HepG2 (cell line): ENCODE measurements at regions not wholly inside any gene's neighbourhood (a gene's known extent, or its start where the extent isn't known, plus 50 kb on each side); places are given as distances from the start of the nearest gene placed in this dataset.

Source experiments
- ATAC-seq: fragments of 200-7000 bp; cut with Tn5 transposase; 3 replicates; pipeline ENCODE4 v1.9.1; 2020; ENCODE audit warnings: mild to moderate bottlenecking, moderate library complexity
- BruUV-seq: library from RNA; stranded (reverse); fragments of 400-500 nt; replicated peaks from 2 replicates; lab custom pipeline; 2021; lab: Mats Ljungman, UMichigan
- CTCF ChIA-PET: fragments of 300-600 bp; formaldehyde crosslinking; extraction: SDS; loops from one replicate; lab custom pipeline; 2021; ENCODE audit warnings: low total read pairs, inconsistent platforms, low intra/inter-chr PET ratio; lab: Yijun Ruan, JAX
- POLR2A ChIA-PET: fragments of 350-600 bp; sonication (Branson Sonifier 250); formaldehyde crosslinking; loops from one replicate; lab custom pipeline; 2020; ENCODE audit warnings: antibody characterized with exemption, inconsistent platforms; lab: Yijun Ruan, JAX
- DNase-seq: peaks from one replicate; pipeline ENCODE4 v3.0.0-alpha.2; 2015; ENCODE audit warnings: low spot score
- FAIRE-seq: peaks from 3 replicates; lab custom pipeline; 2011; peaks lifted over from hg19 to GRCh38; lab: Jason Lieb, UNC
- H2AFZ ChIP-seq: one replicate; pipeline ENCODE4 v1.6.1; 2011; ENCODE audit warnings: low read length, inconsistent platforms
- H3K27ac ChIP-seq: fragments of 300-600 bp; 3 replicates; pipeline ENCODE4 v1.8.0; 2011; ENCODE audit warnings: mixed run types, mild to moderate bottlenecking, mixed read lengths, low read length, inconsistent platforms; ENCODE audit not compliant: insufficient read depth; ENCODE audit errors: extremely low read length
- H3K27me3 ChIP-seq, 2 experiments: fragments of 200-600 bp in 1 of 2; 2 replicates in 1 of 2; 3 replicates in 1 of 2; pipeline versions ENCODE4 v1.6.0 to v1.8.0; 2011; ENCODE audit warnings: low read length in 2 of 2, mild to moderate bottlenecking in 2 of 2, moderate library complexity in 2 of 2, inconsistent platforms in 1 of 2; ENCODE audit not compliant: insufficient read depth in 2 of 2, control insufficient read depth in 1 of 2
- H3K36me3 ChIP-seq, 2 experiments: fragments of 200-600 bp in 1 of 2; replicated peaks in 1 of 2; 2 replicates in 1 of 2; 3 replicates in 1 of 2; pipeline versions ENCODE4 v1.5.1 to v1.8.0; 2011; ENCODE audit warnings: low read length in 2 of 2, inconsistent platforms in 1 of 2; ENCODE audit not compliant: insufficient read depth in 2 of 2, control insufficient read depth in 1 of 2
- H3K4me1 ChIP-seq: 2 replicates; pipeline ENCODE4 v1.5.1; 2012; ENCODE audit warnings: low read length, inconsistent platforms; ENCODE audit not compliant: insufficient read depth
- H3K4me2 ChIP-seq: 2 replicates; pipeline ENCODE4 v1.6.0; 2011; ENCODE audit warnings: low read depth, low read length, inconsistent platforms
- H3K4me3 ChIP-seq, 3 experiments: fragments of 200-600 bp in 1 of 3; sonication (generic), shearing (Covaris generic) in 1 of 3; replicated peaks in 1 of 3; 2 replicates each; pipeline ENCODE4 v1.5.1; 2011 to 2016; ENCODE audit warnings: low read length in 3 of 3, inconsistent platforms in 2 of 3, low read depth in 2 of 3, mild to moderate bottlenecking in 2 of 3, control low read depth in 1 of 3, mixed read lengths in 1 of 3; ENCODE audit not compliant: insufficient read depth in 1 of 3
- H3K79me2 ChIP-seq: one replicate; pipeline ENCODE4 v1.6.1; 2011; ENCODE audit warnings: low read length, inconsistent platforms; ENCODE audit not compliant: insufficient read depth
- H3K9ac ChIP-seq: 2 replicates; pipeline ENCODE4 v1.6.0; 2011; ENCODE audit warnings: mild to moderate bottlenecking, low read depth, low read length, inconsistent platforms; ENCODE audit not compliant: insufficient read depth
- H3K9me3 ChIP-seq: 2 replicates; pipeline ENCODE4 v1.5.1; 2012; ENCODE audit warnings: mild to moderate bottlenecking, low read length
- H4K20me1 ChIP-seq: 2 replicates; pipeline ENCODE4 v1.6.0; 2011; ENCODE audit warnings: inconsistent platforms, mild to moderate bottlenecking, low read length, moderate library complexity; ENCODE audit not compliant: insufficient read depth
- BCLAF1 ChIP-seq: fragments of 450-650 bp; IDR thresholded peaks from 2 replicates; pipeline ENCODE4 v1.6.1; 2017; ENCODE audit warnings: mild to moderate bottlenecking
- IRF9 ChIP-seq: sonication (generic); formaldehyde crosslinking; IDR thresholded peaks from 2 replicates; pipeline ENCODE4 v1.8.0; 2022; ENCODE audit warnings: missing genetic modification reagents, mild to moderate bottlenecking, borderline replicate concordance
- MED13 ChIP-seq: sonication (generic); formaldehyde crosslinking; IDR thresholded peaks from 2 replicates; pipeline ENCODE4 v1.5.0; 2020; ENCODE audit warnings: missing genetic modification reagents
- RELA ChIP-seq: sonication (generic); formaldehyde crosslinking; IDR thresholded peaks from 2 replicates; pipeline ENCODE4 v1.4.0; 2020; ENCODE audit warnings: missing genetic modification reagents
- SIX1 ChIP-seq: sonication (generic); formaldehyde crosslinking; IDR thresholded peaks from 2 replicates; pipeline ENCODE4 v1.4.0; 2020; ENCODE audit warnings: missing genetic modification reagents, borderline replicate concordance
- THYN1 ChIP-seq: sonication (generic); formaldehyde crosslinking; IDR thresholded peaks from 2 replicates; pipeline ENCODE4 v1.8.1; 2023; ENCODE audit warnings: low read depth, mild to moderate bottlenecking, moderate library complexity, missing genetic modification reagents, borderline replicate concordance
- ZKSCAN8 ChIP-seq: IDR thresholded peaks from 2 replicates; pipeline ENCODE4 v1.6.1; 2016; ENCODE audit warnings: borderline replicate concordance, missing genetic modification reagents, missing compliant biosample characterization
- ZMAT3 ChIP-seq: sonication (generic); formaldehyde crosslinking; conservative IDR thresholded peaks from 2 replicates; pipeline ENCODE4 v1.7.0; 2021; ENCODE audit warnings: missing genetic modification reagents
- ZNF251 ChIP-seq: sonication (generic); formaldehyde crosslinking; IDR thresholded peaks from 2 replicates; pipeline ENCODE4 v1.9.0; 2021; ENCODE audit warnings: mild to moderate bottlenecking, missing genetic modification reagents
- ZNF639 ChIP-seq: conservative IDR thresholded peaks from 2 replicates; pipeline ENCODE4 v1.6.1; 2018; ENCODE audit warnings: missing genetic modification reagents
- ZNF839 ChIP-seq: sonication (generic); formaldehyde crosslinking; IDR thresholded peaks from 2 replicates; pipeline ENCODE4 v1.4.0; 2020; ENCODE audit warnings: missing genetic modification reagents, mild to moderate bottlenecking, borderline replicate concordance
- WGBS: methylation state at CpG from one replicate; pipeline ENCODE4 v1.1.6; 2017; ENCODE audit warnings: low lambda C conversion rate; 5-methylcytosine and 5-hydroxymethylcytosine counted together
- in situ Hi-C: cut with HindIII; loops from 2 replicates; pipeline ENCODE4 v1.10.0; 2017; ENCODE audit warnings: low pct_unique_long_range_greater_than_20kb; ENCODE audit not compliant: extremely low pct_ligation_motif_present
- intact Hi-C: fragments of 100-400 bp; cut with micrococcal nuclease; formaldehyde crosslinking; loops from one replicate; pipeline ENCODE4 v1.10.0; 2022; ENCODE audit not compliant: unreplicated experiment
- TF ChIP-seq, protein P1 (sequence below): sonication (generic); formaldehyde crosslinking; IDR thresholded peaks from 2 replicates; pipeline ENCODE4 v1.5.0; 2020; ENCODE audit warnings: missing genetic modification reagents
- TF ChIP-seq, protein P2 (sequence below): sonication (generic); formaldehyde crosslinking; IDR thresholded peaks from 2 replicates; pipeline ENCODE4 v1.4.0; 2020; ENCODE audit warnings: mild to moderate bottlenecking, missing genetic modification reagents
- TF ChIP-seq, protein P3 (sequence below): sonication (generic); formaldehyde crosslinking; conservative IDR thresholded peaks from 2 replicates; pipeline ENCODE4 v1.4.0; 2020; ENCODE audit warnings: missing genetic modification reagents

DNA sequence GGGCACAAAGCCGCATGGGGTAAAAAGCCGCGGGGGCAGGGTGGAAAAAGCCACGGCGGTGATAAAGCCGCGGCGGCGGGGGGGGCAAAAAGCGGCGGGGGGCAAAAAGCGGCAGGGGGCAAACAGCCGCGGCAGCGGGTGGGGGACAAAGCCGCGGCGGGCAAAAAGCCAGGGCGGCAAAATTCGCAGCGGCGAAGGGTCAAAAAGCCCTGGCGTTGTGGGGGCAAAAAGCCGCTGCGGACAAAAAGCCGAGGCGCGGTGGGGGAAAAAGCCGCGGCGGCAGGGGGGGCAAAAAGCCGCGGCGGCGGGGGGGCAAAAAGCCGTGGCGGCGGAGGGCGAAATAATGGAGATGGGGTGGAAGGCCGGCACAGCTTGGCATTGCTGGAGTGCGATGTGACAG is 3902.9 kb downstream of the SRGAP2C start:
- FAIRE-seq, result no peak
- Histone ChIP-seq H4K20me1 (no peaks in the 10 kb centered on the region), H3K4me3 (no peak overlapping the region), H2AFZ (no peak overlapping the region), H3K4me2 (no peak overlapping the region), H3K9me3 (peaks cover 30% of the 10 kb centered on the region), H3K79me2 (no peaks in the 10 kb centered on the region), H3K4me1 (no peaks in the 10 kb centered on the region), H3K27me3 (no peaks in the 10 kb centered on the region), H3K27ac (no peak overlapping the region), H3K36me3 (no peaks in the 10 kb centered on the region), H3K9ac (no peak overlapping the region)
- DNase-seq, result no peak
- CTCF ChIA-PET, result no interaction called here
- BruUV-seq, result no TSS peak
- in situ Hi-C loops, result no loop called here
- intact Hi-C loops, result no loop called here
- 87% methylated on average over 41 of the region's 41 CpGs for WGBS
- POLR2A ChIA-PET, result no interaction called here
- ATAC-seq, result no peak
- TF ChIP-seq, protein P1, sequence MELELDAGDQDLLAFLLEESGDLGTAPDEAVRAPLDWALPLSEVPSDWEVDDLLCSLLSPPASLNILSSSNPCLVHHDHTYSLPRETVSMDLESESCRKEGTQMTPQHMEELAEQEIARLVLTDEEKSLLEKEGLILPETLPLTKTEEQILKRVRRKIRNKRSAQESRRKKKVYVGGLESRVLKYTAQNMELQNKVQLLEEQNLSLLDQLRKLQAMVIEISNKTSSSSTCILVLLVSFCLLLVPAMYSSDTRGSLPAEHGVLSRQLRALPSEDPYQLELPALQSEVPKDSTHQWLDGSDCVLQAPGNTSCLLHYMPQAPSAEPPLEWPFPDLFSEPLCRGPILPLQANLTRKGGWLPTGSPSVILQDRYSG (CRISPR knock-in tag), result no peak
- no peak for TF ChIP-seq SIX1
- TF ChIP-seq IRF9 (CRISPR knock-in tag), result no peak
- TF ChIP-seq ZMAT3 (CRISPR knock-in tag), result no peak
- no peak for TF ChIP-seq THYN1 (CRISPR knock-in tag)
- no peak for TF ChIP-seq RELA
- TF ChIP-seq ZNF839 (CRISPR knock-in tag), result no peak
- no peak for TF ChIP-seq ZNF639 (CRISPR knock-in tag)
- TF ChIP-seq, protein P2, sequence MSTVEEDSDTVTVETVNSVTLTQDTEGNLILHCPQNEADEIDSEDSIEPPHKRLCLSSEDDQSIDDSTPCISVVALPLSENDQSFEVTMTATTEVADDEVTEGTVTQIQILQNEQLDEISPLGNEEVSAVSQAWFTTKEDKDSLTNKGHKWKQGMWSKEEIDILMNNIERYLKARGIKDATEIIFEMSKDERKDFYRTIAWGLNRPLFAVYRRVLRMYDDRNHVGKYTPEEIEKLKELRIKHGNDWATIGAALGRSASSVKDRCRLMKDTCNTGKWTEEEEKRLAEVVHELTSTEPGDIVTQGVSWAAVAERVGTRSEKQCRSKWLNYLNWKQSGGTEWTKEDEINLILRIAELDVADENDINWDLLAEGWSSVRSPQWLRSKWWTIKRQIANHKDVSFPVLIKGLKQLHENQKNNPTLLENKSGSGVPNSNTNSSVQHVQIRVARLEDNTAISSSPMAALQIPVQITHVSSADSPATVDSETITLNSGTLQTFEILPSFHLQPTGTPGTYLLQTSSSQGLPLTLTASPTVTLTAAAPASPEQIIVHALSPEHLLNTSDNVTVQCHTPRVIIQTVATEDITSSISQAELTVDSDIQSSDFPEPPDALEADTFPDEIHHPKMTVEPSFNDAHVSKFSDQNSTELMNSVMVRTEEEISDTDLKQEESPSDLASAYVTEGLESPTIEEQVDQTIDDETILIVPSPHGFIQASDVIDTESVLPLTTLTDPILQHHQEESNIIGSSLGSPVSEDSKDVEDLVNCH (CRISPR knock-in tag), result no peak
- no peak for TF ChIP-seq MED13 (CRISPR knock-in tag)
- no peak for TF ChIP-seq BCLAF1
- TF ChIP-seq ZNF251, result no peak
- TF ChIP-seq, protein P3, sequence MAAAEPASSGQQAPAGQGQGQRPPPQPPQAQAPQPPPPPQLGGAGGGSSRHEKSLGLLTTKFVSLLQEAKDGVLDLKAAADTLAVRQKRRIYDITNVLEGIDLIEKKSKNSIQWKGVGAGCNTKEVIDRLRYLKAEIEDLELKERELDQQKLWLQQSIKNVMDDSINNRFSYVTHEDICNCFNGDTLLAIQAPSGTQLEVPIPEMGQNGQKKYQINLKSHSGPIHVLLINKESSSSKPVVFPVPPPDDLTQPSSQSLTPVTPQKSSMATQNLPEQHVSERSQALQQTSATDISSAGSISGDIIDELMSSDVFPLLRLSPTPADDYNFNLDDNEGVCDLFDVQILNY (CRISPR knock-in tag), result no peak
- no peak for TF ChIP-seq ZKSCAN8 (CRISPR knock-in tag)
